HG03378 (cell line): ENCODE measurements at regions not wholly inside any gene's neighbourhood (a gene's known extent, or its start where the extent isn't known, plus 50 kb on each side); places are given as distances from the start of the nearest gene placed in this dataset.
"Not testable (repeated sequence)": the region's sequence is repeated elsewhere in the genome, so short reads cannot be mapped to it uniquely, and the experiment has no call there.

ENCODE experiments used
- ATAC-seq: cut with Tn5 transposase; IDR thresholded peaks from one replicate; pipeline ENCODE4 v1.9.1; 2021; ENCODE audit warnings: mild to moderate bottlenecking, moderate library complexity; ENCODE audit not compliant: unreplicated experiment

- no peak for ATAC-seq
These were observed 83.9 kb upstream of the SLC39A10 start for GRCh38 chr2:195572895-195573683.

- no peak for ATAC-seq
These were observed 86.7 kb upstream of the SLC39A10 start for GRCh38 chr2:195570329-195570728.

GRCh38 chr2:195569255-195569654 lies 87.8 kb upstream of the SLC39A10 start:
- ATAC-seq = no peak

- ATAC-seq = not testable (repeated sequence)
These were observed 92.3 kb upstream of the SLC39A10 start for GRCh38 chr2:195564625-195565135.

GRCh38 chr2:195563857-195564512 lies 93.0 kb upstream of the SLC39A10 start:
- ATAC-seq = no peak

- ATAC-seq = no peak
These were observed 94.2 kb upstream of the SLC39A10 start for GRCh38 chr2:195562570-195563566.

- peak; percentile 54 for ATAC-seq
These were observed 95.7 kb upstream of the SLC39A10 start for GRCh38 chr2:195561116-195561921.

GRCh38 chr2:195560209-195560895 lies 96.7 kb upstream of the SLC39A10 start:
- ATAC-seq = no peak

- peak; percentile 82 for ATAC-seq
These were observed 97.6 kb upstream of the SLC39A10 start for GRCh38 chr2:195559431-195559914.

GRCh38 chr2:195555971-195556370 lies 101.1 kb upstream of the SLC39A10 start:
- ATAC-seq = no peak

- no peak for ATAC-seq
These were observed 104.4 kb upstream of the SLC39A10 start for GRCh38 chr2:195552581-195552980.

- ATAC-seq = no peak
These were observed 108.7 kb upstream of the SLC39A10 start for GRCh38 chr2:195548198-195548940.

GRCh38 chr2:195547268-195547840 lies 109.7 kb upstream of the SLC39A10 start:
- not testable (repeated sequence) for ATAC-seq

- ATAC-seq = no peak
These were observed 111.2 kb upstream of the SLC39A10 start for GRCh38 chr2:195545811-195546210.

- peak; percentile 98 for ATAC-seq
These were observed 112.8 kb upstream of the SLC39A10 start for GRCh38 chr2:195543902-195544894.

- ATAC-seq = no peak
These were observed 114.0 kb upstream of the SLC39A10 start for GRCh38 chr2:195543063-195543462.

- ATAC-seq = no peak
These were observed 115.0 kb upstream of the SLC39A10 start for GRCh38 chr2:195542067-195542466.
